CD4-positive, alpha-beta T cell treated with Interleukin-15 for 1 hour (primary cell): ENCODE measurements at regions not wholly inside any gene's neighbourhood (a gene's known extent, or its start where the extent isn't known, plus 50 kb on each side); places are given as distances from the start of the nearest gene placed in this dataset.

Source experiments
- DNase-seq: peaks from one replicate; pipeline ENCODE4 v3.0.0-alpha.2; 2020

DNA sequence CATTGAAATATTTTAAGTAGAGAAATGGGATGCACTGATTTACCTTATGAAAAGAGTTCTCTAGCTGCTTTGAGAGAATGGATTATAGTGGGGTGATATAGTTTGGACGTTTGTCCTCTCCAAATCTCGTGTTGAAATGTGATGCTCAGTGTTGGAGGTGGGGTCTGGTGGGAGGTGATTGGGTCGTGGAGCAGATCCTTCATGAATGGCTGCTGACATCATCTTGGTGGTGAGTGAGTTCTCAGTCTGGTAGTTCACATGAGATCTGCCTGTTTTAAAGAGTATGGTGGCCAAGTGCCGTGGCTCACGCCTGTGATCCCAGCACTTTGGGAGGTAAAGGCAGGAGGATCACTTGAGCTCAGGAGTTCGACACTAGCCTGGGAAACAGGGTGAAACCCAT is 58.7 kb upstream of the SH3RF3 start:
- no peak for DNase-seq

DNA sequence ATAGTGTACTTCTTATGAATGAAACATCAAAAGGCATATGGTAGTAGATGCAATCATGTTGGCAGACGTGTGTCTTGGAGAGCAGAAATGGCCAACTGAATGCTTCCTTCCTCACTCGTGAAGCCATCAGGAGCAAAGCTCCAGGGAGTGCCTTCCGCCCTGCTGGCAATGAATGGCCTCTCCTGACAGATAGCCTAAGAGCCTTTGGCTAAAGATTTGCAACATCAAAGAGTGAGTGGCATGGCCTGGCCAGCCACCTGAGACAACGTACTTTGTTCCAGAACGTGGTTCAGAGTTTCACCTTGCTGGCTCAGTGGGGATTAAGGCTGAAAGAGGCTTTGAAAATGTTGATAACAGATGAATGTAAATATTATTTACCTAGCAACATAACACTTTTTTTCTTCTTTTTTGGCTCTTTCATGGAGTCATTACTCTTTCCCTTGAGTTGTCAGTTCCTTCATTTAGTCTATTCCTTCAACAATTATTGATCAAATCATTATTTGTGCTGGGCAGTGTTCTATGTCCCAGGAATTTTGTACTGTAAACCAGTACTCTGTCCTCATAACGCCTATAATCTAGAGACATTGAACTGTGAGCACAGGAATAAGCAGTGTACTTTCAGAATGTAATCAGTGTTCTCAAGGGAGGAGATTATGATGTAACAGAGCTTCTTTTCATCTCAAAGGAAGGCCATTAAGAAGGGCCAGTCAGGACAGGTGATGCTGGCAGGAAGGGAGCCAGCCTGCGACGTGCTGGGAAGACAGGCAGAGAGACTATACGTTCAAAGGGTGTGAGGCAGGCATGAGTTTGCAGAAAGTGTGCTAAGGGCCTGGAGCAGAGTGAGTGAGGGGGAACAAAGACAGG is 59.4 kb upstream of the SH3RF3 start:
- DNase-seq: no peak

- DNase-seq: no peak
Observed at GRCh38 chr2:109068811-109069210, 60.2 kb upstream of the SH3RF3 start.

DNA sequence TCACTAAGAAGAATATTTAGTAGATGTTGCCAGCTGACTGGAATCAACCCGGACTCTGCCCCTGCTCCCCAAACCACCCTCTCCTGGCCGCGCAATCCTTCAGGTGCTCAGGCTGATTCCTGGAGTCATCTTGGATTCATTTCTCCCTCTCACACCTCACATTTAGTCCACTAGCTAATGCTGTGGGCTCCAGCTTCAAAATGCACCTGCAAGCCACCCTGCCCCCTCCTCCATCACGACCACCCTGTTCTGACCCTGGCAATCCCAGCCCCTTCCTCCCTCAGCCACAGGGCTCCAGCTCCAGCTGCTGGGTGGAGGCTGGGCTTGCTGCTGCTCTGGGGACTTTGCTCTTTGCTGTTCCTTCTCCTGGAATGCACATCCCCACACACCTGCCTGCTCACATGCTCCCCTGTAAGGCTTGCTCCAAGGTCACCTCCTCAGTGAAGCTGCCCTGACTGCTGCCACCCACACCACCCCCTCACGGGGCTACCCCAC is 61.3 kb upstream of the SH3RF3 start:
- DNase-seq: no peak

DNA sequence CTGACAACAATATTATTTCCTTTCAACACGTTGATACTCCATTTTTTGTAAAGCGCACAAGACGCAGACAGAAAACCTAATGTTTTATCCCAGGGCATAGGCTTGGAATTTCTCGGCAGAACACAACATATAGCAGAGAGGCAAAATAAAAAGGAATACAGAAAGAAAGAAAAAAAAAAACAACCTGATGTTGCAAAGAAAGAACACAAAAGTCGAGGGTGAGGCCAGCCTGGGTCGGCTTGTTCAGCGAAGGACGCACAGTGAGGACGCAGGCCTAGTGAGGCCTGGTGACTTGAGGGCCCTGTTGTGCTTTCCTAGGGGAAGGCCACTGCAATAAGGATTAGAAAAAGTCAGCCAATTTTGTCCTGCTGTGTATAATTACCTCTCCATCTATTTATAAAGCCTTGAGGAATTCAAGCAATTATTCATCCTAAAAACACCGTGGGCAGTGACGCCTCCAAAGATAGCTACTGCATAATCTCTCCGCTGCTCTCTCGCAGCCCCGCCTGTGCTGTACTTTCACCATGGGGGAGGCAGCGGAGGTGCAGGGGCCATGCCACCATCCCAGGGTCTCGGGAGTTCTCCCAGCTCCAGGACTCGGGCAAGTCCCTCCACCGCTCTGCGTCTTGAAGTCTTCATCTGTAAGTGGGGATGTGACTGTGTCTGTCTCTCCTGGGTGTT is 61.9 kb upstream of the SH3RF3 start:
- no peak for DNase-seq

DNA sequence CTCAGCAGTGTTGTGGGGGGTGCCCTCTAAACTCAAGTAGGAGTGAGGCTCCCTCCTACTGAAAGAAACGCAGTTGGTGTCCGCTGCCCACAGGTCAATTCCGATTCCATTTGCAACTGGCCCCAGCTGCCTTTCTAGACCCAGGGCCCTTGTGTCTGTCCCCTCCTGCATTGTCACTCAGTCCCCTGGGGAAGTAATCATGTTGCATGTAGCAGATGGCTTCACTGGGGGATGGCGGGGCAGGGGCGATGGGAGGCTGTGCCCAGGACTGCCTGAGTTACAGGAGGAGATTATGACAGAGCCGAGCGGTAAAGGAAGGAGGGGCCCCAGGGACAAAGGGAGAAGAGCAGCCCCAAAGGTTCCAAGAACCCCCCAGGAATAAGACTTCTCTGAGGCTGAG is 62.5 kb upstream of the SH3RF3 start:
- no peak for DNase-seq

DNA sequence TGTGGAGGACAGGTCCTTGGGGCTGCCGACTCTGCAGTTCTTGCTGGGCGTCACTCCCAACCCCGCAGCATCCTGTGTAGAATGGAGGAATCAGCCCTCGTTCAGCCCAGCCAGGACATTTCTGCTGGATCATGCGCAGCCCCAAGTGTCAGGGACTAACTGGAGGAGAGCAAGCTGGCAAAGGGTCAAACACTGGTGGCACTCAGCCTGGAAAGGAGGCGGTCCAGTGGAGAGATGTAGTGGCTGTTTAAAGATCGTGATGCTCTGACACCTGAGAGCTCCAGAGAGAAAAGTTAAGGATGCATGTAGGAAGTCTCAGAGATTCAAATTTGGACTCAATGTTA is 63.6 kb upstream of the SH3RF3 start:
- no peak for DNase-seq

DNA sequence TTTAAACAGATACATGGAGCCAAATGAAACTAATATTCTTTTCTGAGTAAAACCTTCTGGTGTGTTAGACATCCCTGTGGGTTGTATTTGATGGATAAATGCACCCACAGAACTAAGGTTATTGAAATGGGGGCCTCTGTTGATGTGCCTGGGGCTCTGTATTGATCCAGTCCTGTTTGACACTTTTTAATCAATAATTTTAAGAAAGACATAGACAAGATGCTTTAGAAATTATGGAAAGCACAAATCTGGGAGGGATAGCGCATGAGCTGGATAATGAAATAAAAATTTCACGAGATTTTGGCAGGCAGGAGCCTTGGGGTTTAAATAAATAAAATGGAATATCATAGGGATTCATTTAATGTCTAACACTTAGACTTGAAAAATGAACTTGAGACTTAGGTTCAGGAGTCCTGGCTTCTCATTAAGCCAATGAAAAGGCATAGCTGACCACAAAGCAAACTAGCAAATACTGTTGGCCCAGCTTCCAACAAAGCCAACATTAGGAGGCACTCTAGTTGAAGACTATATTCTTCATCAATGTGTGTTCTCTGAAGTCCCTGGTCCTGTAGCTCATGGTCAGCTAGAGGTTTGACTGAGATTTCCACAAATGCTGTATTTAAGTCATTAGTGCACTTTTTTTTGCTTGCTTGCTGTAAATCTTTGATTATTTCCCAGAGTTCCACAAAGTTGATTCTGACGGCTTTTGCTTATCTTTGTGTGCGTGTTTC is 64.2 kb upstream of the SH3RF3 start:
- no peak for DNase-seq

GRCh38 chr2:109062859-109063700 is 65.9 kb upstream of the SH3RF3 start:
- DNase-seq: no peak

GRCh38 chr2:109062145-109062858 is 66.7 kb upstream of the SH3RF3 start:
- DNase-seq: no peak

DNA sequence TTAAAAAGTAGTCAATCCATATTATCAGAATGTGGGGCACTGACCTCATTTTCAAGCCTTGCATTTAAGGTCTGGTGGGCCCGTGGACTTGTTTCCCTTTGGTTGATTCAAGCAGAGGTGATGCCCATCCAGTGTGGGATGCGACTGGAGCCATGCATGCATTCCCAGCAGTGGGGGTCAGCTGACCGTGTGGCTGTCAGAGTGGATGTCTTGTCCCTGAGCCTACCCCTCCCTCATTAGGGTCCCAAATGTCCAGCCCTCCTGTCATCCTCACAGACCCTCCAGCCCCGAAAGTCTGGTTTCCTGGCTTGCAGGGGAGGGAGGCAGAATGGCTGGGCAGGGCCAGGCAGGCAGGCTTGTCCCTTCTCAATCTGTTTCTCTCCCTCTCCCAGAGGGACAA is 67.3 kb upstream of the SH3RF3 start:
- no peak for DNase-seq

DNA sequence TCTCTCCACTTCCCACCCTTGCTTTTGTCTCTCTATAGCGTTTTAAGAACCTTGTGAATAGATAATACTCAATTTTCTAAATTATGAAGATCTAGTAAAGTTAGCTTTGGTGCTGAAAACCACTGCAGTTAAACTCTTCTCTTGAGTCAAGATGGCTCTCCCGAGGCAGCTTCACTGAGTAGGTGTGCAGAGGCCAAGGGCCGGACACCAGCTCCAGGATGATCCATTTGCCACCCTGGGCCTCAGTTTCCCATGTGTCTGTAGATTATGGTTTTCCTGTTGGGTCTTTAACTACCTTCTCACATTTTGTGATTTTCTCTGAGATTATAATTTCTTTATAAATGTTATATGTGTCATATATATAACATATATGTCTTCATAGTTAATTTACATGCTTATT is 68.5 kb upstream of the SH3RF3 start:
- DNase-seq: no peak

DNA sequence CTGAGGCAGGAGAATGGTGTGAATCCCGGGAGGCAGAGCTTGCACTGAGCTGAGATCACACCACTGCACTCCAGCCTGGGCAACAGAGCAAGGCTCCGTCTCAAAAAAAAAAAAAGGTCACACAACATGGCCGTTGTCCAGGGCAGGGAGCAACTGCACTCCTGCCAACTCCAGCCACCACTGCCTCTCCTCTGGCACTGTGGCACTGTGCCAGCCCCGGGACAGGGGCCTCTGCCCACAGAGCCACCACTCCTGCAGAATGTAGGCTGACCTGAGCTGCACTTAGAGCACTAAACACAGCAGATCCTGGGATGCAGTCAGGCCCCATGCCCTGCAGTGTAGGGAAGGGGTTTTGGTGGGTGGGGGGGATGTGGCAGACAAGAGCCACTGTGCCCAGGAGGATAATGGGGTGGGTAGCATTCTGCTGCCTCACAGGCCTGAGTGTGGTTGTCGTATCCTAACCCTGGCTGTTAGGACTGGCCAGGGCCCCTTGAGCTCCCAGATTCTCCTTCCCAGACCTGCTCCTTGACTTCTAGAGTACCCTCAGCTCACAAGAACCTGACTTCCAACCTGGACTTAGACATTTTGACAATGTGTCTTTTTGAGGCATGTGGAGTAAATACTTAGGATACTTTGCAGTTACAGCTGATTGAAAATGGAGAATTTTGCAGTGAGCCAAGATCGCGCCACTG is 69.4 kb upstream of the SH3RF3 start:
- no peak for DNase-seq

- DNase-seq: no peak
Observed at GRCh38 chr2:109058802-109059201, 69.8 kb upstream of the EDAR start.

DNA sequence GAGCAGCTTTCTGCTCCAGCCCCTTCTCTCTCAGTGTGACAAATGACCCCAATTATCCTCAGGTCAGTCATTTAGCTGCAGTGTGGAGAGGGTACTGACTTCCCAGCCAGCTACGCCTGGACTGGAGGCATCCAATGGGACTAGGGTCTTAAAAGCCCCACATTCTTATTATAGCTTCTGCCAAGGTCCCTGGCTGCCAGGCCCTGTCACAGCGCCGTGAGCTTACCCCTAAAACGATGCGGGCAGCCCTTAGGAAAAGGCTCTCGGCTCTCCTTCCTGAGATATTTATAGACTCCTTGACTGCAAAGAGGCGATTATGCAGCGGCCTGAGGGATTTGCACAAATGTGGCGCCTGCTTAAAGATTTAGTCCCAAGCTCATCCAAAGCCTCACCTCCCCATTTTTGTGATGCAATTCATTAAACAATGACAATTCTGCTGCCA is 69.2 kb upstream of the EDAR start:
- DNase-seq: no peak

GRCh38 chr2:109057686-109058085 is 68.7 kb upstream of the EDAR start:
- peak; percentile 29 for DNase-seq

GRCh38 chr2:109055435-109055834 is 66.4 kb upstream of the EDAR start:
- no peak for DNase-seq

DNA sequence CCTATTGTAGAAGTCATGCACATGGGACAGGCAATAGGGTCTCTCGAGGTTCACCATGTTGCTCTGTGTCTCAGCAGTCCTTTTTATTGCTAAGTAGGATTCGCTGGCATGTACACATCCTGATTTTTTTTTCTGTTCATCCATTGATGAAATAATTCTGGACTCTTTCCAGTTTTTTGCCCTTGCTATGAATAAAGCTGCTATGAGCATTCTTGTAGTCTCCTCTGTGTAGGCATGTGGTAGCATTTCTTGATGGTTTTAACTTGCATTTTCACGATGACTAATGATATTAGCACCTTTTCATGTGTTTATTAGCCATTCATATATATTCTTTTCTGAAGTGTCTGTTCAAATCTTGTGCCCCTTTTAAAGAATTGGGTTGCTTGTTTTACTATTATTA is 65.8 kb upstream of the EDAR start:
- no peak for DNase-seq

GRCh38 chr2:109053716-109054115 is 64.7 kb upstream of the EDAR start:
- no peak for DNase-seq

DNA sequence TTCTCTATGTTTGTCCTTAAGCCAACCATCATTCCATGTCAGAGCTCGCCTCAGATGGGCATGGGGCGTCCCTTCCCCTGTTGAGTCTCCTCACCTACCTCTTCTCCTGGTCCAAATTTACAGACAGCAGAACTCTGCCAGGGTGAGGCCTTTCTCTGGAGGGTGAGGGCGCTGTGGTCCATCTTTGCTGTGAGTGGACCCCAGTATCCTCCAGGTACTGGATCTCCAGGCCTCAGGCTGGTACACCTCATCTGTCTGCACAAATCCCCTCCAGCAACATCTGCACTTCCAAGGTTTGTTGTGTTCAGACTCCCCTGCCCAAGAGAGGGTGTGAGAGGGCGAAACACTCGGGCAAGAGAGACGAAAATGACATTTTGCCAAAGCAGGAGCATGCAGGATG is 63.9 kb upstream of the EDAR start:
- DNase-seq: no peak

DNA sequence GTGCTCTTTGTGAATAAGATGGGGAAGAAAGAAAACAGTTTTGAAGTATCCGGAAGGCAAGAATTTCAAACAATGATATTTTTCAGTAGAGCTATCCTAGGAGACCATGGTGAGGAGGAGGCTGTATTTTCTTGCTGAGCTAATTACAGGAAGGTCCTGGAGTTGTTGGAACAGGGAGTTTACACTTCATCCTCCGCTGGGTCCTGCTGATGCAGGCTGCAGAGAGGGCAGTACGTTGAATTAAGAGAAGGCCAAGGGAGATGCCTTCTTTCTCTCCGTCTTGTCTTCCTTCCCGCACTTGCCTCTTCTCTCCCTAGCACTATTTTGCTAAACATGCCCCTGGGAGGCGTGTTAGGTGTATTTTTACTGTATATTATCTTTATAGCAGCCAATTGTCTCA is 60.0 kb upstream of the EDAR start:
- no peak for DNase-seq

DNA sequence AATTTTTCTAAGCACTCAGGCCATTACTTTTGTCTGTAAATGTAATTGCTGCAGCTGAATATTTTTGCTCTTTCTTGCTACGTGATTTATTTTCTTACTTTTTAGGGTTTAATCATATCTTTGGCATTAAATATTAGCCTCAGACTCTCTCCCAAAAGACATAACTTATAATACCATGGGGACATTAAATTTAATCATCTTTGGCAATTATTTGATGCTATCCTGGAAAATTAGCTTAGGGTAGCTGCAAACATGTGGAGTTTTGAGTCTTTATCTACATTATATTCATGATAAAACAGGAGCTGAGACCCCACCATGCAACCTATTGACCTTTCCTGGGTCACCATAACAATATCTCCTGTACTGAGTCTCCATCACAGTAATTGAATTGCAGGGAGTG is 59.1 kb upstream of the EDAR start:
- no peak for DNase-seq
